ENCODE measurements at regions not wholly inside any gene's neighbourhood (a gene's known extent, or its start where the extent isn't known, plus 50 kb on each side); places are given as distances from the start of the nearest gene placed in this dataset.

- no peak overlapping the region for H3K27ac ChIP-seq
- no peak for DNase-seq (ENCODE audit: low read depth, low spot score)
Observed at GRCh38 chr6:19009769-19010168, 622.6 kb downstream of the RNF144B start.

GRCh38 chr6:19013026-19013705 lies 626.0 kb downstream of the RNF144B start:
- no peak for DNase-seq (ENCODE audit: low read depth, low spot score)
- no peak overlapping the region for H3K27ac ChIP-seq

- DNase-seq (ENCODE audit: low read depth, low spot score): no peak
- no peak overlapping the region for H3K27ac ChIP-seq
Observed at GRCh38 chr6:19024737-19025136, 637.6 kb downstream of the RNF144B start.

GRCh38 chr6:19028201-19028600 lies 641.1 kb downstream of the RNF144B start:
- no peak for DNase-seq (ENCODE audit: low read depth, low spot score)
- H3K27ac ChIP-seq: no peak overlapping the region

- no peak overlapping the region for H3K27ac ChIP-seq
- no peak for DNase-seq (ENCODE audit: low read depth, low spot score)
Observed at GRCh38 chr6:19032591-19033295, 645.6 kb downstream of the RNF144B start.

- no peak overlapping the region for H3K27ac ChIP-seq
- DNase-seq (ENCODE audit: low read depth, low spot score): no peak
Observed at GRCh38 chr6:19033683-19034082, 646.5 kb downstream of the RNF144B start.

GRCh38 chr6:19034986-19035385 lies 647.8 kb downstream of the RNF144B start:
- no peak for DNase-seq (ENCODE audit: low read depth, low spot score)
- H3K27ac ChIP-seq: no peak overlapping the region

- no peak for DNase-seq (ENCODE audit: low read depth, low spot score)
Observed at GRCh38 chr6:19035461-19036195, 648.5 kb downstream of the RNF144B start.

GRCh38 chr6:19036196-19036555 lies 649.0 kb downstream of the RNF144B start:
- DNase-seq (ENCODE audit: low read depth, low spot score): no peak
- H3K27ac ChIP-seq: no peak overlapping the region

More at GRCh38 chr6:19035461-19036195, 648.5 kb downstream of the RNF144B start:
- H3K27ac ChIP-seq: no peak overlapping the region

- H3K27ac ChIP-seq: no peak overlapping the region
- DNase-seq (ENCODE audit: low read depth, low spot score): no peak
Observed at GRCh38 chr6:19037607-19038006, 650.5 kb downstream of the RNF144B start.

GRCh38 chr6:19039287-19039686 lies 652.1 kb downstream of the RNF144B start:
- no peak overlapping the region for H3K27ac ChIP-seq
- no peak for DNase-seq (ENCODE audit: low read depth, low spot score)

- no peak overlapping the region for H3K27ac ChIP-seq
- DNase-seq (ENCODE audit: low read depth, low spot score): no peak
Observed at GRCh38 chr6:19041906-19042305, 654.8 kb downstream of the RNF144B start.

- no peak for DNase-seq (ENCODE audit: low read depth, low spot score)
- no peak overlapping the region for H3K27ac ChIP-seq
Observed at GRCh38 chr6:19042420-19042819, 655.3 kb downstream of the RNF144B start.

- DNase-seq (ENCODE audit: low read depth, low spot score): no peak
- H3K27ac ChIP-seq: no peak overlapping the region
Observed at GRCh38 chr6:19050765-19051164, 663.6 kb downstream of the RNF144B start.

- no peak overlapping the region for H3K27ac ChIP-seq
- no peak for DNase-seq (ENCODE audit: low read depth, low spot score)
Observed at GRCh38 chr6:19052219-19052618, 665.1 kb downstream of the RNF144B start.

GRCh38 chr6:19059102-19059501 lies 672.0 kb downstream of the RNF144B start:
- no peak for DNase-seq (ENCODE audit: low read depth, low spot score)
- H3K27ac ChIP-seq: no peak overlapping the region

GRCh38 chr6:19067165-19067564 lies 680.0 kb downstream of the RNF144B start:
- H3K27ac ChIP-seq: no peak overlapping the region
- no peak for DNase-seq (ENCODE audit: low read depth, low spot score)

- no peak for DNase-seq (ENCODE audit: low read depth, low spot score)
Observed at GRCh38 chr6:19070520-19070919, 683.4 kb downstream of the RNF144B start.

GRCh38 chr6:19083801-19084200 lies 696.7 kb downstream of the RNF144B start:
- no peak overlapping the region for H3K27ac ChIP-seq
- DNase-seq (ENCODE audit: low read depth, low spot score): no peak

More at GRCh38 chr6:19070520-19070919, 683.4 kb downstream of the RNF144B start:
- H3K27ac ChIP-seq: no peak overlapping the region

GRCh38 chr6:19086480-19086879 lies 699.3 kb downstream of the RNF144B start:
- H3K27ac ChIP-seq: no peak overlapping the region
- no peak for DNase-seq (ENCODE audit: low read depth, low spot score)

- DNase-seq (ENCODE audit: low read depth, low spot score): no peak
- H3K27ac ChIP-seq: no peak overlapping the region
Observed at GRCh38 chr6:19087296-19087695, 700.1 kb downstream of the RNF144B start.

Measured in epithelial cell of prostate (primary cell).